Right atrium auricular region (tissue), 2 donors: ENCODE measurements at regions not wholly inside any gene's neighbourhood (a gene's known extent, or its start where the extent isn't known, plus 50 kb on each side); places are given as distances from the start of the nearest gene placed in this dataset.
"Not testable (repeated sequence)": the region's sequence is repeated elsewhere in the genome, so short reads cannot be mapped to it uniquely, and the experiment has no call there.

Experiments used
- DNase-seq: peaks from one replicate; pipeline ENCODE4 v3.0.0-alpha.2; 2019; ENCODE audit warnings: low spot score
- H3K27ac ChIP-seq, 2 donors: fragments of 200-600 bp; sonication (generic); 1 replicate in 1 of 2; 2 replicates in 1 of 2; pipeline ENCODE4 v1.5.1; 2016 to 2019
- H3K27me3 ChIP-seq, 2 donors: fragments of 200-600 bp; sonication (generic); one replicate each; pipeline versions ENCODE4 v1.5.1 to v1.6.0; 2017 to 2019
- H3K36me3 ChIP-seq: fragments of 200-600 bp; sonication (generic); one replicate; pipeline ENCODE4 v1.5.1; 2016
- H3K4me1 ChIP-seq, 2 donors: fragments of 200-600 bp; sonication (generic); one replicate each; pipeline versions ENCODE4 v1.5.1 to v1.6.0; 2017 to 2019
- H3K4me3 ChIP-seq, 2 donors: fragments of 200-600 bp; sonication (generic); 1 replicate in 1 of 2; 2 replicates in 1 of 2; pipeline ENCODE4 v1.5.1; 2017 to 2019; ENCODE audit warnings: mild to moderate bottlenecking in 1 of 2, moderate library complexity in 1 of 2
- H3K9me3 ChIP-seq, 2 donors: fragments of 200-600 bp; sonication (generic); one replicate each; pipeline ENCODE4 v1.5.1; 2019
- TF ChIP-seq, protein P1 (sequence below), 2 donors: fragments of 200-600 bp; sonication (generic); IDR thresholded peaks; one replicate each; pipeline ENCODE4 v1.5.1; 2019; ENCODE audit warnings: antibody characterized with exemption in 2 of 2

DNA sequence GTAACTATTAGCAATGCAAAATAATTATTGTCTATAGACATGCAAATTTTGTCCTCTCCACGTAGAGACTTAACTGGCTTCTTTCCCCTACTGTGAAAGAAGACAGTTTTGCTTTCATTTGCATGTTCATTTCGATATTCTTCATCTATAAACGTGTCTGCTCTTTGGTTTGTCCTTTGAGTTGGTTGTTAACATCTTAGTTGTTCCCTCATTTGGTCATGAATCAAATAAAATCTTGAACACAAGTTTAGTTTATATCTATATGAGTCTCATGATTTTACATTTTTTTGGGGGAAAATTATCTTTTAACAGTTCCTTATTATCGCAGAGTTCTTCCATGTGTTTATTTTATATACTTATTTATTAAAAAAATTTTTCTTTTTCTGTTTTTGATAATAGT, 214.4 kb downstream of the UTP18 start:
- H3K4me3 ChIP-seq: no peak overlapping the region
- no peaks in the 10 kb centered on the region for H3K27me3 ChIP-seq
- no peaks in the 10 kb centered on the region for H3K9me3 ChIP-seq
- no peaks in the 10 kb centered on the region for H3K36me3 ChIP-seq
- H3K27ac ChIP-seq: no peak overlapping the region
- TF ChIP-seq, protein P1, sequence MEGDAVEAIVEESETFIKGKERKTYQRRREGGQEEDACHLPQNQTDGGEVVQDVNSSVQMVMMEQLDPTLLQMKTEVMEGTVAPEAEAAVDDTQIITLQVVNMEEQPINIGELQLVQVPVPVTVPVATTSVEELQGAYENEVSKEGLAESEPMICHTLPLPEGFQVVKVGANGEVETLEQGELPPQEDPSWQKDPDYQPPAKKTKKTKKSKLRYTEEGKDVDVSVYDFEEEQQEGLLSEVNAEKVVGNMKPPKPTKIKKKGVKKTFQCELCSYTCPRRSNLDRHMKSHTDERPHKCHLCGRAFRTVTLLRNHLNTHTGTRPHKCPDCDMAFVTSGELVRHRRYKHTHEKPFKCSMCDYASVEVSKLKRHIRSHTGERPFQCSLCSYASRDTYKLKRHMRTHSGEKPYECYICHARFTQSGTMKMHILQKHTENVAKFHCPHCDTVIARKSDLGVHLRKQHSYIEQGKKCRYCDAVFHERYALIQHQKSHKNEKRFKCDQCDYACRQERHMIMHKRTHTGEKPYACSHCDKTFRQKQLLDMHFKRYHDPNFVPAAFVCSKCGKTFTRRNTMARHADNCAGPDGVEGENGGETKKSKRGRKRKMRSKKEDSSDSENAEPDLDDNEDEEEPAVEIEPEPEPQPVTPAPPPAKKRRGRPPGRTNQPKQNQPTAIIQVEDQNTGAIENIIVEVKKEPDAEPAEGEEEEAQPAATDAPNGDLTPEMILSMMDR (IDR thresholded peaks at IDR 0.05): no peak
- H3K4me1 ChIP-seq: no peaks in the 10 kb centered on the region
- DNase-seq: no peak

DNA sequence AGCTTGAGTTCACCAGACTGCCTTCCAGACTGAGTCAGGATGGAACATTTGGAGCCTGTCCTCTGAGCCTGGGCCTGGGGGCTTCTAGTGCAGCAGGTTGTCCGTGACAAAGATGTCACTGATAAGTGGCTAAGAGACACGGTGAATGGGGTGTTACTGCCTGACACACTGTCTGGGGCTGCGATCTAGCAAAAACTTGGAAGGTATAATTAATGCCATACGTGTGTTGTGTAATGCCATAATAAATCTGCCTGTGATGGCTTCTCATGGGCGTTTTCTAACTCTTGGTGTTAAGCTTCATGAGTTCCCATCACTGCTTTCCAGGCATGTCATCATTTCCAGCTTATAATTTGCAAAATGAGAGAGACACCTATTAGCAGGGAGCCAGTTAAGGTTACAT, 215.4 kb downstream of the UTP18 start:
- H3K4me1 ChIP-seq: no peaks in the 10 kb centered on the region
- no peak overlapping the region for H3K4me3 ChIP-seq
- DNase-seq: no peak
- no peaks in the 10 kb centered on the region for H3K36me3 ChIP-seq
- TF ChIP-seq, protein P1 (IDR thresholded peaks at IDR 0.05): no peak
- peaks cover 0 to 5% of the 10 kb centered on the region in 2 donors for H3K9me3 ChIP-seq
- H3K27me3 ChIP-seq: no peaks in the 10 kb centered on the region
- H3K27ac ChIP-seq: no peak overlapping the region

DNA sequence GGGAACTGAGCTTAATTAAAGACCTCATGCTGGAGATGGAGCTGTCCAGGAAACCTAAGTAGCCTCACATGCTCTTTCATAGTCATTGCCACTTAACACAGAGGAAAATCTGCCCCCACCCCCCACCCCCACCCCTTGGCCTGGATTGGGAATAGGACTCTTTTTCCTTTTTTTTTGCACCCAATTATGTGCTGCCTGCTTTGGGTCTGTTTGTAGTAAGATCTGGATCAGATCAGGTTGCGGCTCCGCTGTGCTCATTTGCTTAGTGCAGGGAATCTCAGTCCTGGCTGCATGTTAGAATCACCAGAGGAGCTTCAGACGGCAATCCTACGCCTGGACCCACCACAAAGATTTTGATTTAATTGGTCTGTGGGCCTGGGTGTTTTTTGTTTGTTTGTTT, 219.0 kb downstream of the UTP18 start:
- H3K9me3 ChIP-seq: peaks cover 0 to 19% of the 10 kb centered on the region in 2 donors
- H3K4me1 ChIP-seq: no peaks in the 10 kb centered on the region
- DNase-seq: no peak
- no peak overlapping the region for H3K4me3 ChIP-seq
- TF ChIP-seq, protein P1 (IDR thresholded peaks at IDR 0.05): no peak
- no peaks in the 10 kb centered on the region for H3K27me3 ChIP-seq
- H3K36me3 ChIP-seq: no peaks in the 10 kb centered on the region
- H3K27ac ChIP-seq: no peak overlapping the region

DNA sequence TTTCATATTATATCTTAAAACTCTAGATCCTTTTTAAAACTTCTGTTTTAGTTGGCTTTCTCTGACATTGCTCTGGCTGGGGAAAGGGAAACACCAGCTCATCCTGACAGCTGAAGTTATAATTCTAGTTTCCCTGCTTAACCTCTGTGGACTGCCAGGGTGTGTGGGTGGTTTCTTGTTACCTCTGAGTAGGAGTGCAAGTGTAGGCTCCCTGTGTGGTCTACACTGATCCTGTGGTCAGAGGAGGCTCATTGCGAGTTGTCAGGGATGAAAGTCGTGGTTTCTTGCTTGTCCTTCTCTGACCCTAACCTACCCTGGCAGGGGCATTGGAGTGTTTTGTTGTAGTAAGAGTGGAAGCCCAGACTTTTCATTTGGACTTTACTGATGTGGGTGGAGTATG, 221.0 kb downstream of the UTP18 start:
- Histone ChIP-seq H3K27ac (no peak overlapping the region), H3K4me3 (no peak overlapping the region), H3K4me1 (no peaks in the 10 kb centered on the region), H3K27me3 (no peaks in the 10 kb centered on the region), H3K9me3 (peaks cover 0 to 19% of the 10 kb centered on the region in 2 donors), H3K36me3 (no peaks in the 10 kb centered on the region)
- TF ChIP-seq, protein P1 (IDR thresholded peaks at IDR 0.05): no peak
- DNase-seq: no peak

DNA sequence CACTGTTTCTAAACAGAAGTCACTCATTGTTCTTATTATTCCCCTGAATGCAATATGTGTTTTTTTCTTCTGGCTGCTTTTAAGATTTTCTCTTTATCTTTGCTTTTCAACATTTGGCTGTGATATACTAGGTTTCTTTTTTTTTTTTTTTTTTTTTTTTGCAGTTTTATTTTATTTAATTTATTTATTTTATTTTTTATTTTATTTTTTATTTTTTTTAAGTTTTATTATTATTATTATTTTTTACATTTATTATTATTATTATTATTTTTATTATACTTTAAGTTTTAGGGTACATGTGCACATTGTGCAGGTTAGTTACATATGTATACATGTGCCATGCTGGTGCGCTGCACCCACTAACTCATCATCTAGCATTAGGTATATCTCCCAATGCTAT, 221.9 kb downstream of the UTP18 start:
- not testable (repeated sequence) for DNase-seq

DNA sequence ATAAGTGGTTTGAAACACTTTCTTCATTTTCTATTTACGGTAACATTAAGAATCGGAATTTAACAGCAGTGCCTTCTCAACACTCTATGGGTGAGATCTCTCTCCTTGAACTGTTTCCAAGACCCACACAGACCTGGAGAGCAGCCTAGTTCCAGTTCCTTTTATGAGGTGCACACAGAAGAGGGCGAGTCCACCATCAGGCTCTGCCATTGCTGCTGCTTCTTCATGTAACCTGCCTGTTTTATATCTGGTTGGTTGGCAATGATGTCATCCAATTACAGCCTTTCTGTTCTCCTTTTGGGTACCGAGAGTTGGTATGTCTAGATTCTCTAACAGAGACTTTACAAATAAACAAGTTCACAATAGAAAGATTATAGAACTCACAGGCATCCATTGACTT, 225.7 kb downstream of the UTP18 start:
- Histone ChIP-seq H3K36me3 (no peaks in the 10 kb centered on the region), H3K27me3 (no peaks in the 10 kb centered on the region), H3K4me3 (no peak overlapping the region), H3K4me1 (no peaks in the 10 kb centered on the region), H3K27ac (no peak overlapping the region), H3K9me3 (peaks cover 0 to 11% of the 10 kb centered on the region in 2 donors)
- TF ChIP-seq, protein P1 (IDR thresholded peaks at IDR 0.05): no peak
- DNase-seq: no peak

More for the DNA sequence above, 221.9 kb downstream of the UTP18 start:
- peaks cover 0 to 19% of the 10 kb centered on the region in 2 donors for H3K9me3 ChIP-seq
- not testable (repeated sequence) for H3K4me3 ChIP-seq, H3K36me3 ChIP-seq, H3K27ac ChIP-seq, H3K27me3 ChIP-seq, H3K4me1 ChIP-seq
